Ishikawa (cell line): ENCODE measurements at regions not wholly inside any gene's neighbourhood (a gene's known extent, or its start where the extent isn't known, plus 50 kb on each side); places are given as distances from the start of the nearest gene placed in this dataset.

ENCODE experiments used
- CEBPB ChIP-seq: IDR thresholded peaks from 2 replicates; pipeline ENCODE4 v1.6.1; 2012
- CREB1 ChIP-seq: IDR thresholded peaks from 2 replicates; pipeline ENCODE4 v1.6.1; 2012; ENCODE audit warnings: low read depth
- EGR1 ChIP-seq: IDR thresholded peaks from 2 replicates; pipeline ENCODE4 v1.6.1; 2012
- EP300 ChIP-seq: IDR thresholded peaks from 2 replicates; pipeline ENCODE4 v1.6.1; 2012; ENCODE audit warnings: borderline replicate concordance
- FOXM1 ChIP-seq: IDR thresholded peaks from 2 replicates; pipeline ENCODE4 v1.6.1; 2012; ENCODE audit warnings: low read depth, borderline replicate concordance
- MAX ChIP-seq: IDR thresholded peaks from 2 replicates; pipeline ENCODE4 v1.6.1; 2012
- NFIC ChIP-seq: IDR thresholded peaks from 2 replicates; pipeline ENCODE4 v1.6.1; 2012
- RAD21 ChIP-seq: IDR thresholded peaks from 2 replicates; pipeline ENCODE4 v1.6.1; 2012; ENCODE audit warnings: low read depth
- TAF1 ChIP-seq: IDR thresholded peaks from 2 replicates; pipeline ENCODE4 v1.6.1; 2012; ENCODE audit warnings: low read depth, mild to moderate bottlenecking
- TEAD4 ChIP-seq: IDR thresholded peaks from 2 replicates; pipeline ENCODE4 v1.6.1; 2012
- YY1 ChIP-seq: IDR thresholded peaks from 2 replicates; pipeline ENCODE4 v1.6.1; 2012; ENCODE audit warnings: low read depth
- ZBTB7A ChIP-seq: IDR thresholded peaks from 2 replicates; pipeline ENCODE4 v1.6.1; 2012; ENCODE audit warnings: low read depth
- TF ChIP-seq, protein P1 (sequence below): IDR thresholded peaks from 2 replicates; pipeline ENCODE4 v1.6.1; 2012
- TF ChIP-seq, protein P2 (sequence below): IDR thresholded peaks from 2 replicates; pipeline ENCODE4 v1.6.1; 2012; ENCODE audit warnings: low read depth, mild to moderate bottlenecking

DNA sequence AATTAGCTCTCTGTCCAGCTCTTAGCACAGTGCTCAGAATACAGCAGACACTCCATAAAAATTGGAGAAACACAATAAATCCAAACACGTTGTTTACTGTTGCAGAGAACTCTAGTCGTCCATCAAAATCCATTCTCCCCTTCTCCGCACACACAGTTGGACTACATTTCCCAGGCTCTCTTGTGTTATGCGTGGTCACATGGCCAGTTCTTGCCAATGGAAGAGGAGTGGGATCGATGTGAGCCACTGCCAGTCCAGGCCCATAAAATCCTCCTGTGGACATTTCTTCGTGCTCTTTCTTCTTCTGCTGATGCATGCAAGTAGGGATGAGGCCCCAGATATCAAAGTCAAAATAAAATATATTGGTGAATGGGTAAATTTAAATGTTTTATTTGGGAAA is 114.3 kb upstream of the FMN2 start:
- no peak for TF ChIP-seq CREB1
- TF ChIP-seq CEBPB = no peak
- TF ChIP-seq, protein P1, sequence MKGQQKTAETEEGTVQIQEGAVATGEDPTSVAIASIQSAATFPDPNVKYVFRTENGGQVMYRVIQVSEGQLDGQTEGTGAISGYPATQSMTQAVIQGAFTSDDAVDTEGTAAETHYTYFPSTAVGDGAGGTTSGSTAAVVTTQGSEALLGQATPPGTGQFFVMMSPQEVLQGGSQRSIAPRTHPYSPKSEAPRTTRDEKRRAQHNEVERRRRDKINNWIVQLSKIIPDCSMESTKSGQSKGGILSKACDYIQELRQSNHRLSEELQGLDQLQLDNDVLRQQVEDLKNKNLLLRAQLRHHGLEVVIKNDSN = peak; percentile 80

DNA sequence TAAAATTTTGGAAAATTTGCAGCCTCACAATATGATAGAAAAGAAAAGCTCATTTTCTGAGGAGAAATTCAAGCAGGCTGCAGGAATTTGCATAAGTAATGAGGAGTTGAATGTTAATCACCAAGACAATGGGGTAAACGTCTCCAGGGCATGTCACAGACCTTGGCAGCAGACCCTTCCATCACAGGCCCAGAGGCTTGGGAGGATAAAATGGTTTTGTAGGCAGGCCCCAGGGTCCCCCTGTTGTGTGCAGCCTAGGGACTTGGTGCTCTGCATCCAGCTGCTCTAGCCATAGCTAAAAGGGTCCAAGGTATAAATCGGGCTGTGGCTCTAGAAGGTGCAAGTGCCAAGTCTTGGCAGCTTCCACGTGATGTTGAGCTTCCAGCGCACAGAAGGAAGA is 112.2 kb upstream of the FMN2 start:
- no peak for TF ChIP-seq RAD21
- no peak for TF ChIP-seq FOXM1
- no peak for TF ChIP-seq TEAD4
- TF ChIP-seq, protein P2, sequence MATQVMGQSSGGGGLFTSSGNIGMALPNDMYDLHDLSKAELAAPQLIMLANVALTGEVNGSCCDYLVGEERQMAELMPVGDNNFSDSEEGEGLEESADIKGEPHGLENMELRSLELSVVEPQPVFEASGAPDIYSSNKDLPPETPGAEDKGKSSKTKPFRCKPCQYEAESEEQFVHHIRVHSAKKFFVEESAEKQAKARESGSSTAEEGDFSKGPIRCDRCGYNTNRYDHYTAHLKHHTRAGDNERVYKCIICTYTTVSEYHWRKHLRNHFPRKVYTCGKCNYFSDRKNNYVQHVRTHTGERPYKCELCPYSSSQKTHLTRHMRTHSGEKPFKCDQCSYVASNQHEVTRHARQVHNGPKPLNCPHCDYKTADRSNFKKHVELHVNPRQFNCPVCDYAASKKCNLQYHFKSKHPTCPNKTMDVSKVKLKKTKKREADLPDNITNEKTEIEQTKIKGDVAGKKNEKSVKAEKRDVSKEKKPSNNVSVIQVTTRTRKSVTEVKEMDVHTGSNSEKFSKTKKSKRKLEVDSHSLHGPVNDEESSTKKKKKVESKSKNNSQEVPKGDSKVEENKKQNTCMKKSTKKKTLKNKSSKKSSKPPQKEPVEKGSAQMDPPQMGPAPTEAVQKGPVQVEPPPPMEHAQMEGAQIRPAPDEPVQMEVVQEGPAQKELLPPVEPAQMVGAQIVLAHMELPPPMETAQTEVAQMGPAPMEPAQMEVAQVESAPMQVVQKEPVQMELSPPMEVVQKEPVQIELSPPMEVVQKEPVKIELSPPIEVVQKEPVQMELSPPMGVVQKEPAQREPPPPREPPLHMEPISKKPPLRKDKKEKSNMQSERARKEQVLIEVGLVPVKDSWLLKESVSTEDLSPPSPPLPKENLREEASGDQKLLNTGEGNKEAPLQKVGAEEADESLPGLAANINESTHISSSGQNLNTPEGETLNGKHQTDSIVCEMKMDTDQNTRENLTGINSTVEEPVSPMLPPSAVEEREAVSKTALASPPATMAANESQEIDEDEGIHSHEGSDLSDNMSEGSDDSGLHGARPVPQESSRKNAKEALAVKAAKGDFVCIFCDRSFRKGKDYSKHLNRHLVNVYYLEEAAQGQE = no peak
- TF ChIP-seq CREB1 = no peak
- no peak for TF ChIP-seq EP300

GRCh38 chr1:239982762-239983161 is 108.9 kb upstream of the FMN2 start:
- TF ChIP-seq EGR1 (no peak), NFIC (no peak), CEBPB (no peak), TEAD4 (no peak)

- no peak for TF ChIP-seq CEBPB
- TF ChIP-seq RAD21 = no peak
- TF ChIP-seq NFIC = no peak
- TF ChIP-seq, protein P1 = no peak
- TF ChIP-seq, protein P2 = no peak
- TF ChIP-seq EGR1 = no peak
- no peak for TF ChIP-seq TAF1
- no peak for TF ChIP-seq CREB1
- TF ChIP-seq MAX = no peak
Observed at GRCh38 chr1:239985044-239985443, 106.6 kb upstream of the FMN2 start.

GRCh38 chr1:239987103-239987745 is 104.5 kb upstream of the FMN2 start:
- TF ChIP-seq RAD21 = peak; percentile 55
- TF ChIP-seq MAX = no peak
- no peak for TF ChIP-seq CREB1
- no peak for TF ChIP-seq CEBPB
- no peak for TF ChIP-seq YY1
- no peak for TF ChIP-seq TAF1

GRCh38 chr1:239989990-239990389 is 101.7 kb upstream of the FMN2 start:
- TF ChIP-seq, protein P1 = no peak
- no peak for TF ChIP-seq CEBPB
- no peak for TF ChIP-seq RAD21
- no peak for TF ChIP-seq ZBTB7A
- TF ChIP-seq YY1 = no peak
- no peak for TF ChIP-seq TAF1

DNA sequence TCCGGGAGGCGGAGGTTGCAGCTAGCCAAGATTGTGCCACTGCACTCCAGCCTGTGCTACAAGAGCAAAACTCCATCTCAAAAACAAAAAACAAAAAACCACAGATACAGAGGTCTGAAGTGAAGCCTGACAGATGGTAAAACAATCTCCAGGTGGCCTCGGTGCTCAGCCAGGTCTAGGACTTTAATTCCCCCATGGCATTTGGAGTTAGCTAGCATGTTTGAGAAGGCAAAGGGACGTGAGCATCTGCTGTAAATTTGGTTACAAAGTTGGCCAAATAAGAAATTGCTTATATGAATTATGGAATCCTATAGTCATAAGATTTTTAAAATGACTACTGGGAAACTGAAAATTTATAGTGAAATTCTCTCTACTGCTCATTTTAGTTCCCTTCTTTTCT is 98.3 kb upstream of the FMN2 start:
- TF ChIP-seq, protein P1 = no peak
- TF ChIP-seq TEAD4 = no peak
- no peak for TF ChIP-seq RAD21
- no peak for TF ChIP-seq MAX
- no peak for TF ChIP-seq EP300
- TF ChIP-seq EGR1 = no peak
